Upper lobe of left lung (tissue), 4 donors: ENCODE measurements at regions not wholly inside any gene's neighbourhood (a gene's known extent, or its start where the extent isn't known, plus 50 kb on each side); places are given as distances from the start of the nearest gene placed in this dataset.

Experiments
- EP300 ChIP-seq, 4 donors: sonication (generic); formaldehyde crosslinking; IDR thresholded peaks; one replicate each; pipeline ENCODE4 v1.5.1; 2017; ENCODE audit warnings: antibody characterized with exemption in 4 of 4, control low read depth in 2 of 4
- POLR2A ChIP-seq, 4 donors: fragments of 450-650 bp; IDR thresholded peaks; one replicate each; pipeline ENCODE4 v1.5.1; 2016 to 2017; ENCODE audit warnings: antibody characterized with exemption in 4 of 4, mild to moderate bottlenecking in 2 of 4
- POLR2AphosphoS5 ChIP-seq, 2 donors: sonication (generic); formaldehyde crosslinking; IDR thresholded peaks; one replicate each; pipeline ENCODE4 v1.5.1; 2017; ENCODE audit warnings: antibody characterized with exemption in 2 of 2
- TF ChIP-seq, protein P1 (sequence below), 6 experiments: fragments of 450-650 bp in 4 of 6; fragments of 200-600 bp in 2 of 6; sonication (generic) in 2 of 6; IDR thresholded peaks; one replicate each; pipeline ENCODE4 v1.5.1; 2016 to 2019; ENCODE audit warnings: antibody characterized with exemption in 6 of 6

GRCh38 chr17:65349916-65350315 lies 211.5 kb downstream of the AXIN2 start:
- TF ChIP-seq POLR2AphosphoS5 (IDR thresholded peaks at IDR 0.05), result no peak
- TF ChIP-seq, protein P1, sequence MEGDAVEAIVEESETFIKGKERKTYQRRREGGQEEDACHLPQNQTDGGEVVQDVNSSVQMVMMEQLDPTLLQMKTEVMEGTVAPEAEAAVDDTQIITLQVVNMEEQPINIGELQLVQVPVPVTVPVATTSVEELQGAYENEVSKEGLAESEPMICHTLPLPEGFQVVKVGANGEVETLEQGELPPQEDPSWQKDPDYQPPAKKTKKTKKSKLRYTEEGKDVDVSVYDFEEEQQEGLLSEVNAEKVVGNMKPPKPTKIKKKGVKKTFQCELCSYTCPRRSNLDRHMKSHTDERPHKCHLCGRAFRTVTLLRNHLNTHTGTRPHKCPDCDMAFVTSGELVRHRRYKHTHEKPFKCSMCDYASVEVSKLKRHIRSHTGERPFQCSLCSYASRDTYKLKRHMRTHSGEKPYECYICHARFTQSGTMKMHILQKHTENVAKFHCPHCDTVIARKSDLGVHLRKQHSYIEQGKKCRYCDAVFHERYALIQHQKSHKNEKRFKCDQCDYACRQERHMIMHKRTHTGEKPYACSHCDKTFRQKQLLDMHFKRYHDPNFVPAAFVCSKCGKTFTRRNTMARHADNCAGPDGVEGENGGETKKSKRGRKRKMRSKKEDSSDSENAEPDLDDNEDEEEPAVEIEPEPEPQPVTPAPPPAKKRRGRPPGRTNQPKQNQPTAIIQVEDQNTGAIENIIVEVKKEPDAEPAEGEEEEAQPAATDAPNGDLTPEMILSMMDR (IDR thresholded peaks at IDR 0.05), result no peak
- no peak for TF ChIP-seq POLR2A (IDR thresholded peaks at IDR 0.05)
- no peak for TF ChIP-seq EP300 (IDR thresholded peaks at IDR 0.05)
